PC-3 (cell line): ENCODE measurements at regions not wholly inside any gene's neighbourhood (a gene's known extent, or its start where the extent isn't known, plus 50 kb on each side); places are given as distances from the start of the nearest gene placed in this dataset.

ENCODE experiments used
- EZH2 ChIP-seq: fragments of 300-600 bp; sonication (generic); IDR thresholded peaks from one replicate; pipeline ENCODE4 v1.6.1; 2017; ENCODE audit warnings: antibody characterized with exemption, mild to moderate bottlenecking, low read length; ENCODE audit not compliant: unreplicated experiment
- EZH2phosphoT487 ChIP-seq: fragments of 300-600 bp; sonication (generic); IDR thresholded peaks from 2 replicates; pipeline ENCODE4 v1.6.1; 2018; ENCODE audit warnings: mild to moderate bottlenecking, antibody characterized with exemption, low read length, borderline replicate concordance
- TF ChIP-seq, protein P1 (sequence below): fragments of 300-600 bp; sonication (generic); conservative IDR thresholded peaks from 2 replicates; pipeline ENCODE4 v1.5.1; 2017; ENCODE audit warnings: antibody characterized with exemption, low read depth, mild to moderate bottlenecking, low read length

DNA sequence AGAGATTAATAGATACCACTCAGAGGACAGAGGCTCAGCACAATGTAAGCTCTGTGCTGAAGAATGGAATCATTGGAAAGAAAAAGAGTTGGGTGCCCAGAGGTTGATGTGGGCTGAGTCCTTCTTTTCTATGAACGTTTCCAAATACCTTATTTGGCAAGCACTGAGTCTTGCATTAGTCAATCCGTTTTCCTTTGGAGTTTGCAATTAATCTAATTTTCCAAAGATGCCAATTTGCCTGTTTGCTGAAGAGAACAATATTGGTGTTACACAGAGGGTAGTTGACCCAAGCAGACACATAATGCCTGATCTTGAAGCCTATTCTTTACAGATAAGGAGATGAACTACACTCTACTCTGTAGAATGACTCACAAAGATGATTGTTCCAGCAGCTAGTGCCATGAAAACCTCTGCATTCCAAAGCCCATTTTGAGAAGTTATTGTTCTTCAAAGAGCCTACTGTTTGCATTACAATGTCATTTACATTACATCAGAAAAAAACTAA, 55.4 kb upstream of the MET start:
- TF ChIP-seq, protein P1, sequence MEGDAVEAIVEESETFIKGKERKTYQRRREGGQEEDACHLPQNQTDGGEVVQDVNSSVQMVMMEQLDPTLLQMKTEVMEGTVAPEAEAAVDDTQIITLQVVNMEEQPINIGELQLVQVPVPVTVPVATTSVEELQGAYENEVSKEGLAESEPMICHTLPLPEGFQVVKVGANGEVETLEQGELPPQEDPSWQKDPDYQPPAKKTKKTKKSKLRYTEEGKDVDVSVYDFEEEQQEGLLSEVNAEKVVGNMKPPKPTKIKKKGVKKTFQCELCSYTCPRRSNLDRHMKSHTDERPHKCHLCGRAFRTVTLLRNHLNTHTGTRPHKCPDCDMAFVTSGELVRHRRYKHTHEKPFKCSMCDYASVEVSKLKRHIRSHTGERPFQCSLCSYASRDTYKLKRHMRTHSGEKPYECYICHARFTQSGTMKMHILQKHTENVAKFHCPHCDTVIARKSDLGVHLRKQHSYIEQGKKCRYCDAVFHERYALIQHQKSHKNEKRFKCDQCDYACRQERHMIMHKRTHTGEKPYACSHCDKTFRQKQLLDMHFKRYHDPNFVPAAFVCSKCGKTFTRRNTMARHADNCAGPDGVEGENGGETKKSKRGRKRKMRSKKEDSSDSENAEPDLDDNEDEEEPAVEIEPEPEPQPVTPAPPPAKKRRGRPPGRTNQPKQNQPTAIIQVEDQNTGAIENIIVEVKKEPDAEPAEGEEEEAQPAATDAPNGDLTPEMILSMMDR, result no peak
- TF ChIP-seq EZH2 (no peak), EZH2phosphoT487 (no peak)
